NCI-H1930 (cell line): ENCODE measurements at regions not wholly inside any gene's neighbourhood (a gene's known extent, or its start where the extent isn't known, plus 50 kb on each side); places are given as distances from the start of the nearest gene placed in this dataset.

ENCODE experiments used
- DNase-seq, 2 experiments: peaks; one replicate each; lab custom pipeline; 2025; lab: John Stamatoyannopoulos, UW

- no peak for DNase-seq
Observed at GRCh38 chr10:131710142-131710861, 190.5 kb upstream of the PPP2R2D start.

GRCh38 chr10:131722121-131722520 lies 178.7 kb upstream of the PPP2R2D start:
- no peak for DNase-seq

DNA sequence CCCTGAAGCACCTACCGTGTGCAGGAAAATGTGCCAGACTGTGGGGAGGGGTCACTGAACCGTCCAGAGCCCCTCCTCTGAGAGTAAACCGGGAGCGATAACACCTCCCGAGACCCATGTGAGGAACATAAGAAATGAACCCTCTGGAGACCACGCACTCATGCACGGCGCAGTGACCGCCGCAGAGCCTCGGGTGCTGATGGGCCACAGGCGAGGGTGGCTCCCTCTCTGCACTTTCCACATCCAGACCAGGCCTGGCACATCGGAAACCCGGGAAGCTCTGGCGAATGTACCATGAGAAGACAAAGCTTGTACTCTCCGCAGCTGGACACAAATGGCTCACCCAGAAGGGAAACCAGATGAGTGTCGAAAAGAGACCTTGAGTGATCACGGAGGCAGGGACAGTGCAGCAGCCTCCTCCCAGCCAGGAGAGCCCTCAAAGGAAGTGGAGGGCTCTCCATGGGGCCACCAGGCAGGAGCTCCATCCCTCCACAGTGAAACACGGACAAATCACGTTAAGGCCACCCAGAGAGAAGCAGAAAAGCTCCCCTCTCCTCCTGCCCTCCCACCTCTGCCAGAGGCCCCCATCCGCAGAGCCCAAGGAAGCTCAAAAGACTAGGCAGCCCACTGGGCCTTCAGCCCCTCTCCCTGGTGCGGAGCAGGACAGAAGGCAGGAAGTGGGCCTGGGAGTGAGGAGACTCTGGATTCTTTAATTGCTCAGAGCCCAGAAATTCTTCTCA lies 178.1 kb upstream of the PPP2R2D start:
- no peak for DNase-seq

GRCh38 chr10:131723297-131724168 lies 177.3 kb upstream of the PPP2R2D start:
- DNase-seq, result no peak

DNA sequence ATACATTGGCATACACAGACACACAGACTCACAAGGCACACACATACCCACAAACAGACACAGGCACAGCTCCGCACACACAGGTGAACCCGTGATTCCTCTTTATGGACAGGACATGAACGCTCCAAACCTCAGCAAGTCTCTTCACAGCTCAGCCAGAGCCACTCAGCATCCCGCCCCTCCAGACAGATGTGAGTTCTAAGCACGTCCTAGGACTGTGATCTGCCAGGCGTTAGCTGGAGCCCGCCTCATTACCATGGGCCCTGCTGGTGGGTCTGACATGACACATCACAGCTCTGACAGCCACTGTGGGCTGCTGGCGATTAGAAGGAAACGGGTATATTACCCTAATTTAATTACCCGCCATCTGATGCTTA lies 176.7 kb upstream of the PPP2R2D start:
- no peak for DNase-seq

DNA sequence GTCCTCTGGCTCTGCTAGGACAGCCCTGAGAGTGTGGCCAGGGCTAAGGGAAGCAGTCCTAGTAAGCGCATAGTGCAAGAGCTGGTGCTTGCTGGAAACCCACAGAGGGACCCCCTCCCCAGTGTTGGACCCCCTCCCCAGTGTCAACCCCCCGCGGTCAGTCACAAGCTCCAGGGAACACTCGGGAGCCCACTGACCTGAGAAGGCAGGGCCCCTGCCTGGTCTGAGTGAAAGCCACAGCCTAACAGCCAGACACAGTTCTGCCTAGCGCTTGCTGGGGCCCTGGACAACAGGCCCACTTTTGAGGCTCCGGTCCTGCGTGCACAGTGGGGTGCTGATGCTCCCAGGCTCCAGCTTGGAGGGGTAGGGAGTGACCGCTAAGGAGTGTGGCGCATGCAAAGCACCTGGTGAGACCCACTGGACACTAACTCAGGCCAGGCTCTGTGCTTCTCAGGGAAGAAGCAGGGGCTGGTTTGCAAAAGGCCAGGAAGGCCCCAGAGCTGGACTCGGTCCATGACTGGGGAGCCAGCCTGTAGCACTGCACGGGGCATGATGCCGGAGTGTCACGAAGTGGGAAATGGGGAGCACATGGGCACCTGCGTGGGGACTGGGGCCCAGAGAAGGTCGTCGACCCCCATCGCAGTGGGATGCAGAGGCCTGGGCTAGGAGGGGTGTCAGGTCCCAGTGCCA lies 175.8 kb upstream of the PPP2R2D start:
- no peak for DNase-seq

DNA sequence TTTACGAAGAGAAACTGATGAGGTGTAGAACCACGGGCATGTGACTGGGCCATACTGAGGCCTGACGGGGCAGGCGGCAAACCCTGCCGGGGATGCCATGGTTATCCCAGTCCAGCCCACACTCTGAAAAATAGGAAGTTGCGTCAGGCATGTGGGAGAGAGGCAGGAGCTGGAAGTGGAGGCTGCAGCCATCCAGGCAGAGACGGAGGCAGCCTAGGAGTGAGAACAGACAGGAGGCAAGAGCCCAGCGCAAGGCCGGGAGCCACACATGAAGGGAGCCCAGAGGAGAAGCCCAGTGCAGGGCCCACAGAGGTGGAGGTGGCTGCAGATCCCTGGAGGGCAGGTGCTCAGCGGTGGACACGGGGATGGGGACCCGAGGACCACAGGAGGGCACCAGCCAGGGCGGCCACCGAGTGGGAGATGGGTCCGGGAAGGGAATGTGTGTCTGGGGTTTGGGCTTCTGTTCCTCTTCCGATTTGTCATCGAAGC lies 175.2 kb upstream of the PPP2R2D start:
- no peak for DNase-seq

- no peak for DNase-seq
Observed at GRCh38 chr10:131726076-131726880, 174.5 kb upstream of the PPP2R2D start.

GRCh38 chr10:131726967-131727366 lies 173.8 kb upstream of the PPP2R2D start:
- no peak for DNase-seq

DNA sequence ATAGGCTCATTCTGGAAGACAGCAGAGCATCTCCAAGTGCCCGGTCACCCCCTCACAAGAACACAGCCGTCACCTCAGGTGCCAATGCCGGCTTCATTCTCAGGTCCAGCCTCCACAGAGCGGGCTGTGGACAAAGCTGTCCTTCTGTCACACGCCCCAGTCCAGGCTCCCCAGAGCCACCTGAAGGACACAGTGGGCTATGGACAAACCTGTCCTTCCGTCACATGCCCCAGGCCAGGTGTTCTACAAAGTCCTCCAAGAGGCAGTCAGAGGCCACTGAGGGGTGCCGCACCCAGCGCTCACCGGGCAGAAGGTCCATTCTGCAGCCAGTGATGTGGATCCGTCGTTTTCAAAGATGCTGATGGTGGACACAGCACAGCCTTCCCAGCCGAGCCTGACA lies 173.2 kb upstream of the PPP2R2D start:
- no peak for DNase-seq

DNA sequence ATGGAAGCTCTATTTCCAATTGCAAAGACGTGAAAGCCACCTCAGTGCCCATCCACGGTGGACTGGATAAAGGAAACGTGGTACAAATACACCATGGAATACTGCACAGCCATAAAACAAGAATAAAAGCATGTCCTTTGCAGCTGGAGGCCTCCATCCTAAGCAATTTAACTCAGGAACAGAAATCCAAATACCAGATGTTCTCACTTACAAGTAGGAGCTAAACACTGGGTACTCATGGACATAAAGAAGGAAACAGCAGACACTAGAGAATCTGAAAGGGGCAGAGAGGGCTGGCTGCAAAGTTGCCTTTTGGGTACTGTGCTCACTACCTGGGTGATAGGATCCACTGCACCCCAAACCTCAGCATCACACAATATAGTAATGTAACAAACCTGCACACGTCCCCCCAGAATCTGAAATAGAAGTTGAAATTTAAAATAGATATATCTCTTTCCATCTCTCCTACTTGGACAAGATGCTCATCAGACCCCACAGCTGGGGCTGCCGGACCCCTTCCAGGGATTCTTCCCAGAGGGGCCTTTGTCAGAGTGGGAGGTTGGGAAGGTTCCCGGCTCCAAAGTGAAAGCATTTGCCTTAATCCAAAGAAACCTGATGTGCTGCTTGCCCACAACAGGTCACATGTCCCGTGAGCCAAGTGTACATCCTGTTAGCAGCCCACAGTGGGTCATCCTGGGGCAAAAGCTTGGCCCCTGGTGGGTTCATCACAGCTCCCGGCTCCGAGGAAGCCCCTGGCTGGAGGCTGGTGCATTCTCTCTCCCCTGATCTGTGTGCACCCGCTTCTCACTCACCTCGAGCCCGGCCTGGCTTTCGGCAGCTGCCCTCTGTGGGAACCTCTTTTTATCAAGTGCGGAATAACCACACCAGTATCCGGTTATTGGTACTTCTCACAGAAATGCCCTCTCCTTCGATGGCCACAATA lies 172.3 kb upstream of the PPP2R2D start:
- DNase-seq, result no peak

GRCh38 chr10:131729361-131729760 lies 171.4 kb upstream of the PPP2R2D start:
- no peak for DNase-seq

DNA sequence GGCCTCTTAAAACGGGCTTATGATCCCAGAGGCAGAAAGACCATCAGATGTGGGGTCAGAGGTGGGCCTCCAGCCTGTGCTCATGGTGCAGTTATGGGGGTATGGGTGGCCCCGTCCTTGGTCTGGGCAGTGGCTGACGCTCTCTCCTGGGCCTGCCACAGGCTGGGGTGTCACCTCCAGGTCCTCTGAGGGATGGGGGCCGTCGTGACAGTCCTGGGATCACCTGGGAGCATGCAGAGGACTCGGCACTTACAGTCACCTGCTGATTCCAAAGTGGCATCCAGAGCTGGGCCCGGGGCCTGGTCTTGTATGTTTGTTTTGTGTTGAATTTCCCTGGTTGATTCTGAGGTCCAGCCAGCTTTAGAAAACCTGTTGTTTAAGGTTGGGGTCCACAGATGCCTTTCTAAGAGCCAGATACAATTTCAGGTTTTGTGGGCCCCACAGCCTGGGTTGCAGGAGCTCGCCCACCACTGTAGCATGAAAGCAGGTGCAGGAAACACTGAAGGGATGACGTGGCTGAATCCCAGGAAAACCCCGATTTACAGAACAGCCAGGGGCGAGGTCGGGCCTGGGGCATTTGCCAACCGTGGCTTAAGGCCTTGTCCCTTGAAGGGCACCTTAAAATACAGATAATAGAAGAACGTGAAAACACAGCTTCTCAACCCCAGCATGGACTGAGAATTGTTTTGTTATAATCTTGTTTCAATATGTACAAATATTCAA lies 170.7 kb upstream of the PPP2R2D start:
- no peak for DNase-seq

DNA sequence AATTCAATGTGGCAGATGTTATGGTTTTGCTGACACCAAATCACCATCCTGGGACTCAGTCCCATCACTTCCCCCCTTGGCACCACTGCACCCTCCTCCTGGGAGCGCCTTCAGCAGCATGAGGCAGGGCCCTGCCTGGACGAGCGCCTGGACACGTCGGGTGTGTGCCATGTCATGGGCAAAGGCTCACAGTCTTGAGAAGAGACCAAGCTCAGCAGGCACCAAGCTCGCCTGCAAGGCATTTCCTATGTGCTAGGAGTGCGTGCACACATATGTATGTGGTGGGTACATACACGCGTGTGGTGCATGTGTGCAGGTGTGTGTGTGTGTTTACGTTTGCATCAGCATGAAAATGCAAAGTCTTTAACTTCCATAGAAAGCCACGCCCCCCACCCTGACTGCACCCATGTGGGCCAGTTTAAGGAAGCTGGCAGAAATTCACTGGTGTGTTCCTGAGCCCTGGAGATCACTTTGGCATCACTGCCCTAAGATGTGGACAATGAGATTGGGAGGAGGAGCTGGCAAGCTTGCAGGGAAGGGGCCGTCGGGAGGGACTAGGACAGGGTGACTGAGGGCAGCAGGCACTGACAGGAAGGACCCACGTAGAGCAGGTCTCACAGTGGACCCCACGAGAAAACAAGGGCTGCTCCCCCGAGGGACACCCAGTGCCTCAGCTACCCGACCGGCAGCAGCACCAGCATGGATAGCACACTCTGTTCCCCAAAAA lies 169.9 kb upstream of the PPP2R2D start:
- DNase-seq, result no peak

- no peak for DNase-seq
Observed at GRCh38 chr10:131731780-131732630, 168.8 kb upstream of the PPP2R2D start.

GRCh38 chr10:131732631-131733127 lies 168.1 kb upstream of the PPP2R2D start:
- no peak for DNase-seq

DNA sequence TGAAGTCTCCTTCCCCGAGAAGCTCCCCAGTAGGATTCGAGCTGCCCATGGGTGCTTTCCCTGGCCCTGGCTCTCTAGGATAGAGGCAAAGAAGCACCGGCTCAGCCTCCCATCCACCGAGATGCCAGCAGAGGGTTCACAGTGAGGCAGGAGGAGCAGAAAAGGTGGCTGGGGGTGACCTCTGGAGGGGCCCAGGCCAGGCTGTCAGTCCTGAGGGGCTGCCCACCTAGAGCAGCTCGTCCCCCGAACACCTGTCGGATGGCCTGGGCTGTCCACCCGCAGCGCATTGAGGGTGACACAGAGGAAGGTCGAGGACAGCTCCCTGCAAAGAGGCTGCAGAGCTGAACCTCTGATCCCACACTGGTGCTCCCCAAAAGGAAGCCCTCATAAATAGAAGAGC lies 167.2 kb upstream of the PPP2R2D start:
- no peak for DNase-seq
